HG02970 (cell line): ENCODE measurements at regions not wholly inside any gene's neighbourhood (a gene's known extent, or its start where the extent isn't known, plus 50 kb on each side); places are given as distances from the start of the nearest gene placed in this dataset.
"Not testable (repeated sequence)": the region's sequence is repeated elsewhere in the genome, so short reads cannot be mapped to it uniquely, and the experiment has no call there.

Source experiments
- ATAC-seq: cut with Tn5 transposase; IDR thresholded peaks from one replicate; pipeline ENCODE4 v1.9.1; 2021; ENCODE audit warnings: mild to moderate bottlenecking, moderate library complexity, moderate number of reproducible peaks; ENCODE audit not compliant: unreplicated experiment, low FRiP score

DNA sequence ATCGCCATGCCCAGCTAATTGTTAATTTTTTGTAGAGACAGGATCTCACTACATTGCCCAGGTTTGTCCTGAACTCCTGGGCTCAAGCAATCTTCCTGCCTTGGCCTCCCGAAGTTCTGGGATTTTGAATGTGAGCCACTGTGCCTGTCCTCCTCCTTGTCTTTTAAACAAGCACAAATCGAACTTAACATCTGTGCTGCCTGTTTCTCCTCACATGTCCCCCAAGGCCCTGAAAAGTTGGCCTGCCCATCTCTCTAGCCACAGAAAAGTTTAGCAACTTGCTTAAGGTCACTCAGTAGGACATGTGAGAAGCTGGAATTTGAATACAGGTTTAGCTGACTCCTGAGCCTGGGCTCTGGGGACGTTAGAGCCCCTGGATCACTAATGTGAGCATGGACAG is 115.7 kb upstream of the KCNG1 start:
- no peak for ATAC-seq

DNA sequence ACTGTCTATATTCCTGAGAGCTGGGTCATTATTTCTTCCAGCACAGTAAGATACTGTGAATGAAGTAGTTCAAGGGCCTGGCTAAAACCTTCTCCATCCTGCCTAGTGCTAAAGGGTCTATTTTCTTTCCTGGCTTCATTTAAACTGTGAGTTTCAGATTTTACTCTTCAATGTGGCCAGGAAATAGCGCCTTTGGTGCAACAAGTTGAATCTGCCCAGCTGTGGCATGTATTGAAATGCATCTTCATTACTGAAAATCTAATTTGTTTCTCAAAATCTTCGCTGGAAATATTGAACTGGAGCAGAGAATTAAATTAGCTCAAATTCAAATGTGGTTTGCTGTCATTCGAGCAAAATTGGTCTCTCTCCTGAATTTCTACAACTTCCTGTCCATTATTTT is 114.6 kb upstream of the KCNG1 start:
- no peak for ATAC-seq

DNA sequence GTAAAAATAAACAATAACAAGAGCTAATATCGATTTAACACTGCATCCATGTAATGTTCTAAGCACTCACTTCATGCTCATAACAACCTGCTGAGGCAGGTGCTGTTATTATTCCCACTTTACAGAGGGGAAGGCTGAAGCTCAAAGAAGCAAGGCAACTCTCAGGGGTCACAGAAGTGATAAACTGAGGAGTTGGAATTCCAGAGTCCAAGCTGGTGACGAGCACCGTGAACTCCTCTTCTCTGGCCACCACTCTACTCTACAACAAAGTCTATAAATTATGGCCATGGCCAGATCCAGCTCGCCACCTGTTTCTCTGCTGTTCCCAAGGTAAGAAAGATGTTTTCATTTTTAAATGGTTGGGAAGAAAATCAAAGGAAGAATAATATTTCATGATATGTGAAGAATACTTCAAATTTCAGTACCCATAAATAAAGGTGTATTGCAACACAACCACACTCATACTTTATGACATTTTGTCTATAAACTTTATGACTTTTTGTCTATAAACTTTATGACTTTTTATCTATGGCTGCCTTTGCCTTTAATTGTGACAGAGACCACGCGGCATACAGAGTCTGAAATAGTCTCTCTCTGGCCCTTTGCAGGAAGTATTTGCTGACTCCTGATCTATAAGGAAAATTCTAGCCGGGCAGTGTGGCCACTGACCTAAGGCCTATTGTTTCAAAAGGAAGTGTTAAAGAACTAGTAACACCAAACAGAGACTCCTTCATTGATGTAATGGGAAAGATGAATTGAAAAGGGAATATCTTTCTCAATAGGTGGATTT is 113.2 kb upstream of the KCNG1 start:
- no peak for ATAC-seq

DNA sequence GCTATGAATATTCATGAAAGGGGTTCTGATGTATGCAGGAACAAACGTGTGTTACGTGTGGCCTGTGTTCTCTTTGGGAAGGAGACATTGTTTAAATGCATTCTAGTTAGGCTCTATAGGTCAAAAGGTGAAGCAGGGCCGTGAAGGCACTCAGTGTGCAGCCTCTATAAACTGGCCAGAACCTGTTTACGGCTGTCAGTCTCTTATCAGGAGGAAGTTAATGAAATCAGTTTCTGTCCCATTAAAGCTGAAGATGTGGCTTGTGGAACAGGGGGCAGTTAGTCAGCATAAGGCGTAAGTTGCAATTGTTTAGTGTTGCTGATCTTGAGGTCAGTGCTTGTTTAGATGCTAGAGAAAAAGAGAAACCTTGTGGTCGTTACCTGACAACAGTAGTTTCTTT is 111.5 kb upstream of the KCNG1 start:
- ATAC-seq, result no peak

DNA sequence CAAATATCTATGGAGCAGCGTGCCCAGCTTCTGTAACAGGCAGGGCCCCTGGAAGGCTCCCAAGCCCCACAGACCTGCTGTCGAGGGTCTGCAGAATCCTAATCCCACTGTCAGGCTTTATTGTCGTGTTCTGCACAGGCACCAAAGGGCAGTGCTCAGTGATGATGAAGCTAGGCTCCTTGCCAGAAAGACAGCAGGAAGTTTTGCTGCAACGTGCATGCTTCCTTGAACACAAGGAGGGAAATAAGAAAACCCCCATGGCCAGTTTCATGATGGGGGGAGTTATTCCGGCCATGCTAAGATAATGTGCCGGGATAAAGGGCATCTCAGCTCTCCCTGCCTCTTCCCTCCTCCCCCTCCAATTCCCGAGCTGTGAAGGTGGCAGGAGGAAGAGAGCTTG is 109.4 kb upstream of the KCNG1 start:
- ATAC-seq, result no peak

DNA sequence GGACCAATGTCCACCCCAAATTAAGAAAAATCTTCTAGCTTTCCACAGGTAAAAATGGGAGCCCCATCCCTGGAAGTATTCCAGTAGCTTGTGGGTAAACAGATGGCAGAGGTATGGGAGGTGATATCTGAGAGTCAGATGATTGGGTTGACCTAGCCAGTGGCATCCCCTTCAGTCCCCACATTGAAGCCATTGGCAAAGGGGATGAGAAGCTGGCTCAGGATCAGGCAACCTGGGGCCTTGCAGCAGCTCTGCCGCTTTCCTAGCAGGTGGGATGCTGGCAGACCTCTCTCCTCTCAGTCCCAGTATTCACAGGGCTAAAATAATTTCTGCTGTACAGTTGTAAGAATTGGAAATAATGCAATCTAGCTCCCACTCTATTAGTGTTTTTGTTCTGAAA is 108.9 kb upstream of the KCNG1 start:
- no peak for ATAC-seq

DNA sequence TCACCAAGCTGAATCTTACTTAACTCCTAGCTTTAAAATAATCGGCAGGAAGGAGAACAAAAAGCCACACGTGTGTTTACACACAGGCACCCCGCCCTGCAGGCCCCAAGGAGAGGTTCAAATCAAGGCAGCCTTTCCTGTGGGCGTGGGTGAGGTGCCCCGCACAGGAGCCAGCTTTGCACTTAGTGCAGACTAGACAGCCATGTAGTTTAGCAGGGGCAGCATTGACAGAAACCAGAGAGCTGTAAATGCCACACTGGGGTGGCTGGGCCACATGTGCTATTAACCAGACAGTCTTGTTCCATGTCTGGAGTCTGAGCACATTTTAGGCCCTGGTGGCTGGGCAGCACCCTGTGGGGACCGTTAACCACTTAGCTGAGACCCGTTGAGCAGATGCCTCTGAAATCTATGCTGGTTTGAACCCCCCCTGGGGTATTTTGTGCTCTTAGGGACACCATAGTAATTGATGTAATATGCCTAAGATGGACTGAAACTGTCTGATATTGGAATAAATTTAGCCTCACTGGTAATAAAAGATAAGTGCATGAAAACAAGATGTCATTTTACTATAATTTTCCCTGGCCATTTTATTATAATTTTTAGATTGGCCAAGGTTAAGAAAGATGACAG is 106.4 kb upstream of the KCNG1 start:
- ATAC-seq, result no peak

- no peak for ATAC-seq
Observed at GRCh38 chr20:51128198-51128597, 105.3 kb upstream of the KCNG1 start.

DNA sequence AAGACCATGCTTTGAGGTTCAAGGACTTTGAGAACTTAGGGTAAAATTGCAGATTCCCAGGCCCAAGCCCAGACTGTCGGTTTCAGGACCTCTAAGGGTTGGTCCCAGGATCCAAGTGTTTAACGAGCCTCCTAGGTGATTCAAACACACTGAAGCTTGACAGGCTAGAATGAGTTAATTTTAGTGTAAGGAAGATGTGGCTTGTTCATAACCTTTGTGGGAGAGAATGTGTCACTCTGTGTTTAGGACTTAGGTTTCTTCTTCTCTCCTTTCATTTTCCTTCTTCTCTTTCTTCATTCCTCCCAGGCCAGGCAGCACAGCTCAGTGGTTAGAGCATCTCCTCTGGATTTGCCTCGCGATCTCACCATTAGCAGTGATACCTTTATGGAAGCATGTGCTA is 104.8 kb upstream of the KCNG1 start:
- no peak for ATAC-seq

DNA sequence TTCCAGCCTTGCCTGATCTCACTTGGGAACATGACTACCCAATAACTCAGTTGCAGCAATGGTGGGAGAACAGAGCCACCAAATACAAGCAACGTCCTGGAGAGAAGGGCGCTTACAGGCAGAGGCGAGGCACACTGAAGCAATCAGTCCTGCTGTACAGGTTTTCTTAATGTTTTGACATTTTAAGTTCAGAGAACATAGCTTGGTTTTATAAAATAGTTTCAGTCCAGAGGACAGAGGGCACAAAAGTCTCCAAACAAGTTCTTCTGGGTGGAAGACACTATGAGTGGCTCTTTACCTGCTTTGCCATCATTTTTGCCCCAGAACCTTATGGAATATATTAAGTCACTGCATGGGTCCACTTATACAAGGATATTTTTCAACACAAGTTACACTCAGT is 103.4 kb upstream of the KCNG1 start:
- no peak for ATAC-seq

- no peak for ATAC-seq
Observed at GRCh38 chr20:51125780-51126179, 102.9 kb upstream of the KCNG1 start.

DNA sequence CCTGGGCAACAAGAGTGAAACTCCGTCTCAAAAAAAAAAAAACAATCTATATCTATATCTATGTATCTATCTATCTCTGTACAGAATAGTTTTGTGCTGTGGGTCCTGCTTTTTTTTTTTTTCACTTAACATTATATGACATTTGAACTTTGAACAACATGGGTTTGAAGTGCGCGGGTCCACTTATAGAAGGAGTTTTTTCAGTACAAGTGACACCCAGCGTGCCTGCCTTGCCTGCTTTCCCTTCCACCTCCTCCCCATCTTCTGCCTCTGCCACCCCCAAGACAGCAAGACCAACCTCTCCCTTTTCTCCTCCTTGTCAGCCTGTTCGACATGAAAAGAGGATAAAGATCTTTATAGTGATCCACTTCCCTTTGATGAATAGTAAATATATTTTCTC is 102.2 kb upstream of the KCNG1 start:
- no peak for ATAC-seq

- ATAC-seq, result not testable (repeated sequence)
Observed at GRCh38 chr20:51123887-51124286, 101.0 kb upstream of the KCNG1 start.

DNA sequence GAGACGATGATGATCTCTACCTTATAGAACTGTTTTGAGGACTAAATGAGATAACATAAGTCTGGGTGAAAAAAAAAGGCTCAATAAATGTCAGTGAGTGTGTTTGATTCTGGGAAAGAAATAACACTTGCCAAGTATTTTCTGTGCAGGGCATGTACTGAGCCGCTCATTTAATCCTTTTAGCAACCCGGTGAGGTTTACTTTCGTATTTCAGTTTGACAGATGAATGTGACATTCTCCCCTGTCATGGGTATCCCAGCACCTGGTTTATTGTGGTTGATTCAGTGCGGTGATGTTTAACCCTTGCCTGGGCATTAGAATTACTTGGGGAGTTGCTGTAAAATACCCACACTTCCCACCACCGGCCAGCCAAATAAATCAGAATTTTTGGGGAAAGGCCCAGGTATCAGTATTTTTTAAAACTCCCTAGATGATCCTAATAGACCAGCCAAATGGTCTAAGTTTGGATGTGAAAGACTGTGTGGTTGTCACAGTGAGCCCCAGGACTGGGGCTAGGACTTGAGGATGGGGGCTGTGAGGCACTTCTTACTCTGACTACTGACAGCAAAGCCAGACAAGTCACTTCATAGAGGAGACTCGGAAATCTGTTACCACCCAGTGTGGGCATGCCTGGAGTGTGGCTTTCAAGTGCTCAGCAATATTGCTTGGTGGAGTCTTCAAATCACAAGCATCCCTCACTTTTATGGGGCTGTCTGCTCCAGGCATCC is 100.2 kb upstream of the KCNG1 start:
- no peak for ATAC-seq

- no peak for ATAC-seq
Observed at GRCh38 chr20:51121901-51122412, 99.0 kb upstream of the KCNG1 start.

DNA sequence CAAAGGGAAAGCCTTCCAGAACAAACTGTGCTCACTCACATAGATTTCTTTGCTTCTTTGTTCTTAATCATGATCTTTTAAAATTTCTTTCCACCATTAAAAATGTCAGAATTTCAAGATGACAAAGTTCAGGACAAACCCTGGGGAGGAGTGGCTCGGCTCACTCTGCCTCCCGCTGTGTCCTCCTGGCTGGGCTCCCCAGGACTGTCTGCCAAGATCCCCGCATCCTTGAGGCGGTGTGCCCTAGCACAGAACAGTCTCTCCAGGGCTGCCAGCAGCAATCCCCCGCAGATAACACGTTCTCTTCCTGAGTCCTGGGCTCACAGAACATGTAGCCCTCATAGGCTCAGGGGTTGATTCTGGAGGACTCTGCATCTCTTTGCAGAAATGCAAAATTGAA is 98.4 kb upstream of the KCNG1 start:
- no peak for ATAC-seq

GRCh38 chr20:51120868-51121267 is 98.0 kb upstream of the KCNG1 start:
- ATAC-seq, result no peak

GRCh38 chr20:51120438-51120837 is 97.5 kb upstream of the KCNG1 start:
- ATAC-seq, result no peak

DNA sequence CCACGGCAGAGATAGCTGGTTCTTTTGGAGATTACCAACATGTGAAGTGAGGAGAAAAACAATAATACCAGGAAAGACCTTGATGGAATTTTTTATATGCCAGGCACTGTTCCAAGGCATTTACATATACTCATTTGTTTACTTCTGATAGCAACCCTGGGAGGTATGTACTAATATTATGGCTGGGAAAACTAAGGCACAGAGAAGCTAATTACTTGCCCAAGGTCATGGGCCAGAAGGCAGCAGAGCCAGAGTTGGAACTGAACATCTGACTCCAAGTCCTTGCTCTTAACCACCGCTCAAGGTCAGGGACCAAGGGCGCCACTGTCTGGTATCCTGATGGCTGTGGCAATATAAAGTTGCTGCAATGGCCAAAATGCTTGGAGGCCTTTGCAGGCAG is 97.0 kb upstream of the KCNG1 start:
- ATAC-seq, result no peak

DNA sequence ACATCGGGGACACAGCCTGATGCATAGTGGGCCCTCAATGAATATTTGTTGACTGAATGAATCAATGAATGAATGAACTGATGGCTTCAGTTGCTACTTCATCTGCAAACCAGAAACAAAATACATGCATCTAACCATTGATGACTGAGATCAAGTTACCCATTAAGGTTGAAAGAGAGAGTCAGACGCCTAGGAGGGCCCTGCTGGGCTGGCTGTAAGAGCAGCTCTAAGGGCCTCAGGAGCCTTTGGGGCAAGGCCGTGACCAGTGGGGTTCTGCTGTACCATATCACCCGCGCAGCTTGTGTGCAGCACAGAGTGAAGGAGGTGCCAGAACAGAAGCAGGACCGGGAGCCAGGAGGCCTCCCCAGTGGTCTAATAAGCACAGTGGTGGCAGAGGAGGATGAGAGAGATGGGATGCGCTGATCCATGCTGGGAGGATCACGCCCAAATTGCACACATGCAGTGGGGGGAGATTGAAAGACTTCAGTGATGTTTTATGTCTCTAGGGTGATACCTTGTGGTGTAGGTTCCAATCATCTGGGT is 96.1 kb upstream of the KCNG1 start:
- ATAC-seq, result no peak

DNA sequence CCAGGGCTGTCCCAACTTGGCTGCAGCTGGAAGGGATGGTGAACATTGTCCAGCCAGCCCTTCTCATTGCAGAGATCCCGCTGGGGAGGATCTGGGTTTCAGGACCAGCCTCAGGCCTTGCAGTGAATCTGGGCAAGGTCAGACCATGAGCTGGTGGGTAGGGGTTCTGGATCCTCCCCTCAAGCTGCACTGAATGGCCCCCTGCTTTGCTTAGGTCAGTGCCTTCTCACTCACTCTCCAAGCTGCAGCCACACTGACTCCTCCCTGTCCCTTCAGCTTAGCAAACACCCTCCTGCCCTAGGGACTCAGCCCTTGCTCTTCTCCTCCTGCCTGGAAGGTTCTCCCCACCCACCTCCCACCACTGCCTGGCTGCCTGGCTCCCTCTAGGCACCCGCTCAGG is 95.3 kb upstream of the KCNG1 start:
- ATAC-seq, result no peak
